HL-60 (cell line): ENCODE measurements at regions not wholly inside any gene's neighbourhood (a gene's known extent, or its start where the extent isn't known, plus 50 kb on each side); places are given as distances from the start of the nearest gene placed in this dataset.

Experiments
- DNase-seq, 2 experiments: peaks; one replicate each; pipeline ENCODE4 v3.0.0-alpha.2; 2010 to 2020; ENCODE audit warnings: low read depth in 1 of 2, low spot score in 1 of 2
- H3K27ac ChIP-seq: fragments of 250-450 bp; sonication (Bioruptor Pico); replicated peaks from 2 replicates; pipeline ENCODE4 v1.5.1; 2020; ENCODE audit warnings: mild to moderate bottlenecking, moderate library complexity
- H3K27me3 ChIP-seq: fragments of 250-450 bp; sonication (Bioruptor Pico); 2 replicates; pipeline ENCODE4 v1.5.1; 2021; ENCODE audit warnings: mild to moderate bottlenecking, moderate library complexity; ENCODE audit not compliant: insufficient read depth, poor library complexity, severe bottlenecking
- H3K4me3 ChIP-seq: replicated peaks from 2 replicates; pipeline ENCODE4 v1.5.1; 2011; ENCODE audit warnings: mild to moderate bottlenecking, control low read depth, low read length; ENCODE audit not compliant: insufficient read depth
- GABPA ChIP-seq: IDR thresholded peaks from 2 replicates; pipeline ENCODE4 v1.6.1; 2012; ENCODE audit warnings: low read depth
- POLR2AphosphoS5 ChIP-seq: IDR thresholded peaks from 2 replicates; pipeline ENCODE4 v1.6.1; 2012; ENCODE audit warnings: low read depth
- SPI1 ChIP-seq: IDR thresholded peaks from 2 replicates; pipeline ENCODE4 v1.6.1; 2012; ENCODE audit warnings: low read depth, mild to moderate bottlenecking, borderline replicate concordance
- TF ChIP-seq, protein P1 (sequence below): IDR thresholded peaks from one replicate; pipeline ENCODE4 v1.5.1; 2011; ENCODE audit warnings: low read length, control low read depth, inconsistent platforms; ENCODE audit not compliant: insufficient read depth
- TF ChIP-seq, protein P2 (sequence below): IDR thresholded peaks from 2 replicates; pipeline ENCODE4 v1.6.1; 2012; ENCODE audit warnings: low read depth; ENCODE audit not compliant: insufficient replicate concordance

DNA sequence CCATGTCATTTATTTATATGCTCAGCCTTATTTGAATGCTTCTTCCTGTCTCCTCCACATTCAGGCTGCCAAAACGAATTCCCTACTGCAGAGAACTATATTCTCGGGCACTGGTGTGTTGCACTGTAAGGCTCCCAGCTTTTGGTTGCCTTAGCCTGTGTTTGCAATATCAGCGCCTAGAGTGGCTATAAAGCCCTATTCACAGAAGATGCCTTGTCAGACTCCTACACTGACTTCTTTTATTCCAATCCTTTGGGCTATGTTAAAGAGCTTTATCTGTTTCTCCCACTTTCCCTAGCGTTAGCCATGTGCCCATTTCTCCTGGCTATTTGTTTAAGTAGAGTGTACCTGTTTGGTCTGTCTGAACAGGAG is 62.4 kb upstream of the EHBP1 start:
- no peak overlapping the region for H3K4me3 ChIP-seq
- no peak for DNase-seq
- H3K27ac ChIP-seq, result no peak overlapping the region
- TF ChIP-seq POLR2AphosphoS5 (no peak), SPI1 (no peak), GABPA (no peak)
- TF ChIP-seq, protein P1, sequence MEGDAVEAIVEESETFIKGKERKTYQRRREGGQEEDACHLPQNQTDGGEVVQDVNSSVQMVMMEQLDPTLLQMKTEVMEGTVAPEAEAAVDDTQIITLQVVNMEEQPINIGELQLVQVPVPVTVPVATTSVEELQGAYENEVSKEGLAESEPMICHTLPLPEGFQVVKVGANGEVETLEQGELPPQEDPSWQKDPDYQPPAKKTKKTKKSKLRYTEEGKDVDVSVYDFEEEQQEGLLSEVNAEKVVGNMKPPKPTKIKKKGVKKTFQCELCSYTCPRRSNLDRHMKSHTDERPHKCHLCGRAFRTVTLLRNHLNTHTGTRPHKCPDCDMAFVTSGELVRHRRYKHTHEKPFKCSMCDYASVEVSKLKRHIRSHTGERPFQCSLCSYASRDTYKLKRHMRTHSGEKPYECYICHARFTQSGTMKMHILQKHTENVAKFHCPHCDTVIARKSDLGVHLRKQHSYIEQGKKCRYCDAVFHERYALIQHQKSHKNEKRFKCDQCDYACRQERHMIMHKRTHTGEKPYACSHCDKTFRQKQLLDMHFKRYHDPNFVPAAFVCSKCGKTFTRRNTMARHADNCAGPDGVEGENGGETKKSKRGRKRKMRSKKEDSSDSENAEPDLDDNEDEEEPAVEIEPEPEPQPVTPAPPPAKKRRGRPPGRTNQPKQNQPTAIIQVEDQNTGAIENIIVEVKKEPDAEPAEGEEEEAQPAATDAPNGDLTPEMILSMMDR, result no peak
- TF ChIP-seq, protein P2, sequence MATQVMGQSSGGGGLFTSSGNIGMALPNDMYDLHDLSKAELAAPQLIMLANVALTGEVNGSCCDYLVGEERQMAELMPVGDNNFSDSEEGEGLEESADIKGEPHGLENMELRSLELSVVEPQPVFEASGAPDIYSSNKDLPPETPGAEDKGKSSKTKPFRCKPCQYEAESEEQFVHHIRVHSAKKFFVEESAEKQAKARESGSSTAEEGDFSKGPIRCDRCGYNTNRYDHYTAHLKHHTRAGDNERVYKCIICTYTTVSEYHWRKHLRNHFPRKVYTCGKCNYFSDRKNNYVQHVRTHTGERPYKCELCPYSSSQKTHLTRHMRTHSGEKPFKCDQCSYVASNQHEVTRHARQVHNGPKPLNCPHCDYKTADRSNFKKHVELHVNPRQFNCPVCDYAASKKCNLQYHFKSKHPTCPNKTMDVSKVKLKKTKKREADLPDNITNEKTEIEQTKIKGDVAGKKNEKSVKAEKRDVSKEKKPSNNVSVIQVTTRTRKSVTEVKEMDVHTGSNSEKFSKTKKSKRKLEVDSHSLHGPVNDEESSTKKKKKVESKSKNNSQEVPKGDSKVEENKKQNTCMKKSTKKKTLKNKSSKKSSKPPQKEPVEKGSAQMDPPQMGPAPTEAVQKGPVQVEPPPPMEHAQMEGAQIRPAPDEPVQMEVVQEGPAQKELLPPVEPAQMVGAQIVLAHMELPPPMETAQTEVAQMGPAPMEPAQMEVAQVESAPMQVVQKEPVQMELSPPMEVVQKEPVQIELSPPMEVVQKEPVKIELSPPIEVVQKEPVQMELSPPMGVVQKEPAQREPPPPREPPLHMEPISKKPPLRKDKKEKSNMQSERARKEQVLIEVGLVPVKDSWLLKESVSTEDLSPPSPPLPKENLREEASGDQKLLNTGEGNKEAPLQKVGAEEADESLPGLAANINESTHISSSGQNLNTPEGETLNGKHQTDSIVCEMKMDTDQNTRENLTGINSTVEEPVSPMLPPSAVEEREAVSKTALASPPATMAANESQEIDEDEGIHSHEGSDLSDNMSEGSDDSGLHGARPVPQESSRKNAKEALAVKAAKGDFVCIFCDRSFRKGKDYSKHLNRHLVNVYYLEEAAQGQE, result no peak
- H3K27me3 ChIP-seq, result peaks cover 2% of the 10 kb centered on the region

DNA sequence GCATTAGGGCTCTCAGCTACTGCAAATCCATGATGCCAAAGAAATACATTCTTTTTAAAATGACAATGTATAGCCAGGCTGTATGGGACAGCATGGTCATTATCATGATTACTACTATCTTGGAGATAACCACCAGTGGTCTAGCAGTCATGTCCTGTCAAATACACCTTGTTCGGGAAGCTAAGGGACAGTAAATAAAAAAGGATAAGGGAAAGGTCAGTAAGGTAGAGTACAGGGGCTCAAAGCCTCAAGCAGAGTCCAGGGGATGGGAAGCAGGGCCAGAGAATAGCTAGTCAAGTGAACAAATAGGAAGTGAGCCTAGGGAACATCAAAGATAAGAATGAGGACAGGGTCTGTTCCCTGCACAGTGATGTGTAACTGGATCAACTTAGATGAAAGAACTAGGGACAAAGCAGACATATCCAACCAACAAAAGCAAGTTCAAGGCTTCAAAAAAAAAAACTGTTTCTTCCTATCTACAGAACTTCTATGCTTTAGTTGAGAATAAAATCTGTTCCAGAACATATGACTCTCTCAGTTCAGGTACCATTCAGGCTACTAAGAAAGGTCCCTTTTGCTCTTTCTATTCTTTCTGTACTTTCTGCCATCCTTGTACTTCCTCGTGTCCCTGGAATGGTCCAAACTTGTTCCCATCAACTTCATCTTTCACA is 62.9 kb upstream of the EHBP1 start:
- Histone ChIP-seq H3K27ac (no peak overlapping the region), H3K27me3 (peaks cover 2% of the 10 kb centered on the region), H3K4me3 (no peak overlapping the region)
- TF ChIP-seq SPI1 (no peak), GABPA (no peak), POLR2AphosphoS5 (no peak)
- TF ChIP-seq, protein P1, result no peak
- TF ChIP-seq, protein P2, result no peak
- no peak for DNase-seq

DNA sequence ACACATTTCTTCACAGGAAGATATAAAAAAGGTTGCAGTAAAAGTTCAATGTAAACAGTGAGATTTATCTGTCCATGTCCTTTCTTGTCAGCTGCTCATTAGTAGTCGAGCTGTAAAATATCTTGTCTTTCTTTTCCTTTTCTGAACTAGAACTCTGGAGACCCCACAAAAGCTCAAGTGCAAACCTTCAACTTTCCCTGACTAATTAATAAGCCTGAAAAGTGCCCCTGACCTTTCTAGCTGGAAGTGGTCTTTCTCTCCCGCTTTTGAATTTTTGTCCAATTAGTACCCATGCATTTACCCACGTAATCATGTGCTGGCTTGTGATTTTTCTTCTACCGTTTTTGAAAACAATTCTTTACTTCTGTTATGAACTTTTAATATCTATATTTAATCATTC is 63.6 kb upstream of the EHBP1 start:
- no peak overlapping the region for H3K4me3 ChIP-seq
- H3K27ac ChIP-seq, result no peak overlapping the region
- TF ChIP-seq SPI1 (no peak), POLR2AphosphoS5 (no peak), GABPA (no peak)
- TF ChIP-seq, protein P2, result no peak
- TF ChIP-seq, protein P1, result no peak
- DNase-seq, result no peak
- H3K27me3 ChIP-seq, result peaks cover 2% of the 10 kb centered on the region
